ENCODE measurements at regions not wholly inside any gene's neighbourhood (a gene's known extent, or its start where the extent isn't known, plus 50 kb on each side); places are given as distances from the start of the nearest gene placed in this dataset.

- no peak overlapping the region for H3K4me3 ChIP-seq (ENCODE audit: insufficient read depth, low read depth, low read length, poor library complexity, severe bottlenecking)
- no peak for DNase-seq
- H3K9me3 ChIP-seq (ENCODE audit: control insufficient read depth, low read length) = no peaks in the 10 kb centered on the region
- H3K27ac ChIP-seq (ENCODE audit: insufficient read depth, low read length, poor library complexity, severe bottlenecking) = no peak overlapping the region
- H3K4me1 ChIP-seq (ENCODE audit: control insufficient read depth, insufficient read depth, low read length, poor library complexity, severe bottlenecking) = no peaks in the 10 kb centered on the region
- no peaks in the 10 kb centered on the region for H3K36me3 ChIP-seq (ENCODE audit: control insufficient read depth, insufficient read depth, low read length)
- no peaks in the 10 kb centered on the region for H3K27me3 ChIP-seq (replicated peaks; ENCODE audit: control insufficient read depth, insufficient read depth, low read length, poor library complexity, severe bottlenecking)
Observed at GRCh38 chr12:98325003-98325402, 190.4 kb upstream of the TMPO start.

GRCh38 chr12:98328467-98328866, 186.9 kb upstream of the TMPO start:
- H3K36me3 ChIP-seq (ENCODE audit: control insufficient read depth, insufficient read depth, low read length) = no peaks in the 10 kb centered on the region
- H3K27ac ChIP-seq (ENCODE audit: insufficient read depth, low read length, poor library complexity, severe bottlenecking) = no peak overlapping the region
- no peak overlapping the region for H3K4me3 ChIP-seq (ENCODE audit: insufficient read depth, low read depth, low read length, poor library complexity, severe bottlenecking)
- H3K27me3 ChIP-seq (replicated peaks; ENCODE audit: control insufficient read depth, insufficient read depth, low read length, poor library complexity, severe bottlenecking) = no peaks in the 10 kb centered on the region
- no peaks in the 10 kb centered on the region for H3K9me3 ChIP-seq (ENCODE audit: control insufficient read depth, low read length)
- H3K4me1 ChIP-seq (ENCODE audit: control insufficient read depth, insufficient read depth, low read length, poor library complexity, severe bottlenecking) = no peaks in the 10 kb centered on the region
- DNase-seq = no peak

- no peaks in the 10 kb centered on the region for H3K9me3 ChIP-seq (ENCODE audit: control insufficient read depth, low read length)
- no peak overlapping the region for H3K27ac ChIP-seq (ENCODE audit: insufficient read depth, low read length, poor library complexity, severe bottlenecking)
- no peaks in the 10 kb centered on the region for H3K4me1 ChIP-seq (ENCODE audit: control insufficient read depth, insufficient read depth, low read length, poor library complexity, severe bottlenecking)
- H3K36me3 ChIP-seq (ENCODE audit: control insufficient read depth, insufficient read depth, low read length) = no peaks in the 10 kb centered on the region
- no peak for DNase-seq
- H3K4me3 ChIP-seq (ENCODE audit: insufficient read depth, low read depth, low read length, poor library complexity, severe bottlenecking) = no peak overlapping the region
- H3K27me3 ChIP-seq (replicated peaks; ENCODE audit: control insufficient read depth, insufficient read depth, low read length, poor library complexity, severe bottlenecking) = no peaks in the 10 kb centered on the region
Observed at GRCh38 chr12:98329589-98329988, 185.8 kb upstream of the TMPO start.

- no peaks in the 10 kb centered on the region for H3K4me1 ChIP-seq (ENCODE audit: control insufficient read depth, insufficient read depth, low read length, poor library complexity, severe bottlenecking)
- DNase-seq = no peak
- no peaks in the 10 kb centered on the region for H3K27me3 ChIP-seq (replicated peaks; ENCODE audit: control insufficient read depth, insufficient read depth, low read length, poor library complexity, severe bottlenecking)
- no peaks in the 10 kb centered on the region for H3K36me3 ChIP-seq (ENCODE audit: control insufficient read depth, insufficient read depth, low read length)
- no peaks in the 10 kb centered on the region for H3K9me3 ChIP-seq (ENCODE audit: control insufficient read depth, low read length)
- H3K4me3 ChIP-seq (ENCODE audit: insufficient read depth, low read depth, low read length, poor library complexity, severe bottlenecking) = no peak overlapping the region
- no peak overlapping the region for H3K27ac ChIP-seq (ENCODE audit: insufficient read depth, low read length, poor library complexity, severe bottlenecking)
Observed at GRCh38 chr12:98332642-98333041, 182.7 kb upstream of the TMPO start.

GRCh38 chr12:98334768-98335167, 180.6 kb upstream of the TMPO start:
- DNase-seq = no peak
- H3K4me3 ChIP-seq (ENCODE audit: insufficient read depth, low read depth, low read length, poor library complexity, severe bottlenecking) = no peak overlapping the region
- H3K9me3 ChIP-seq (ENCODE audit: control insufficient read depth, low read length) = no peaks in the 10 kb centered on the region
- H3K27ac ChIP-seq (ENCODE audit: insufficient read depth, low read length, poor library complexity, severe bottlenecking) = no peak overlapping the region
- H3K36me3 ChIP-seq (ENCODE audit: control insufficient read depth, insufficient read depth, low read length) = no peaks in the 10 kb centered on the region
- no peaks in the 10 kb centered on the region for H3K4me1 ChIP-seq (ENCODE audit: control insufficient read depth, insufficient read depth, low read length, poor library complexity, severe bottlenecking)
- H3K27me3 ChIP-seq (replicated peaks; ENCODE audit: control insufficient read depth, insufficient read depth, low read length, poor library complexity, severe bottlenecking) = no peaks in the 10 kb centered on the region

GRCh38 chr12:98341026-98341425, 174.4 kb upstream of the TMPO start:
- no peak overlapping the region for H3K4me3 ChIP-seq (ENCODE audit: insufficient read depth, low read depth, low read length, poor library complexity, severe bottlenecking)
- no peaks in the 10 kb centered on the region for H3K9me3 ChIP-seq (ENCODE audit: control insufficient read depth, low read length)
- H3K36me3 ChIP-seq (ENCODE audit: control insufficient read depth, insufficient read depth, low read length) = no peaks in the 10 kb centered on the region
- no peaks in the 10 kb centered on the region for H3K27me3 ChIP-seq (replicated peaks; ENCODE audit: control insufficient read depth, insufficient read depth, low read length, poor library complexity, severe bottlenecking)
- no peaks in the 10 kb centered on the region for H3K4me1 ChIP-seq (ENCODE audit: control insufficient read depth, insufficient read depth, low read length, poor library complexity, severe bottlenecking)
- no peak for DNase-seq
- H3K27ac ChIP-seq (ENCODE audit: insufficient read depth, low read length, poor library complexity, severe bottlenecking) = no peak overlapping the region

- Histone ChIP-seq H3K27me3 (replicated peaks; ENCODE audit: control insufficient read depth, insufficient read depth, low read length, poor library complexity, severe bottlenecking) (no peaks in the 10 kb centered on the region), H3K4me1 (ENCODE audit: control insufficient read depth, insufficient read depth, low read length, poor library complexity, severe bottlenecking) (no peaks in the 10 kb centered on the region), H3K9me3 (ENCODE audit: control insufficient read depth, low read length) (no peaks in the 10 kb centered on the region), H3K36me3 (ENCODE audit: control insufficient read depth, insufficient read depth, low read length) (no peaks in the 10 kb centered on the region), H3K27ac (ENCODE audit: insufficient read depth, low read length, poor library complexity, severe bottlenecking) (no peak overlapping the region), H3K4me3 (ENCODE audit: insufficient read depth, low read depth, low read length, poor library complexity, severe bottlenecking) (no peak overlapping the region)
- DNase-seq = no peak
Observed at GRCh38 chr12:98341732-98342131, 173.7 kb upstream of the TMPO start.

GRCh38 chr12:98343002-98343567, 172.3 kb upstream of the TMPO start:
- H3K27me3 ChIP-seq (replicated peaks; ENCODE audit: control insufficient read depth, insufficient read depth, low read length, poor library complexity, severe bottlenecking) = no peaks in the 10 kb centered on the region
- no peak for DNase-seq
- no peaks in the 10 kb centered on the region for H3K36me3 ChIP-seq (ENCODE audit: control insufficient read depth, insufficient read depth, low read length)
- H3K27ac ChIP-seq (ENCODE audit: insufficient read depth, low read length, poor library complexity, severe bottlenecking) = no peak overlapping the region
- H3K4me1 ChIP-seq (ENCODE audit: control insufficient read depth, insufficient read depth, low read length, poor library complexity, severe bottlenecking) = no peaks in the 10 kb centered on the region
- no peak overlapping the region for H3K4me3 ChIP-seq (ENCODE audit: insufficient read depth, low read depth, low read length, poor library complexity, severe bottlenecking)
- H3K9me3 ChIP-seq (ENCODE audit: control insufficient read depth, low read length) = no peaks in the 10 kb centered on the region

- no peaks in the 10 kb centered on the region for H3K36me3 ChIP-seq (ENCODE audit: control insufficient read depth, insufficient read depth, low read length)
- no peak for DNase-seq
- H3K9me3 ChIP-seq (ENCODE audit: control insufficient read depth, low read length) = no peaks in the 10 kb centered on the region
- no peak overlapping the region for H3K4me3 ChIP-seq (ENCODE audit: insufficient read depth, low read depth, low read length, poor library complexity, severe bottlenecking)
- no peaks in the 10 kb centered on the region for H3K27me3 ChIP-seq (replicated peaks; ENCODE audit: control insufficient read depth, insufficient read depth, low read length, poor library complexity, severe bottlenecking)
- H3K4me1 ChIP-seq (ENCODE audit: control insufficient read depth, insufficient read depth, low read length, poor library complexity, severe bottlenecking) = no peaks in the 10 kb centered on the region
- H3K27ac ChIP-seq (ENCODE audit: insufficient read depth, low read length, poor library complexity, severe bottlenecking) = no peak overlapping the region
Observed at GRCh38 chr12:98344046-98344930, 171.1 kb upstream of the TMPO start.

GRCh38 chr12:98345308-98345876, 170.0 kb upstream of the TMPO start:
- no peaks in the 10 kb centered on the region for H3K4me1 ChIP-seq (ENCODE audit: control insufficient read depth, insufficient read depth, low read length, poor library complexity, severe bottlenecking)
- DNase-seq = no peak
- H3K36me3 ChIP-seq (ENCODE audit: control insufficient read depth, insufficient read depth, low read length) = no peaks in the 10 kb centered on the region
- H3K4me3 ChIP-seq (ENCODE audit: insufficient read depth, low read depth, low read length, poor library complexity, severe bottlenecking) = no peak overlapping the region
- no peaks in the 10 kb centered on the region for H3K9me3 ChIP-seq (ENCODE audit: control insufficient read depth, low read length)
- H3K27ac ChIP-seq (ENCODE audit: insufficient read depth, low read length, poor library complexity, severe bottlenecking) = no peak overlapping the region
- H3K27me3 ChIP-seq (replicated peaks; ENCODE audit: control insufficient read depth, insufficient read depth, low read length, poor library complexity, severe bottlenecking) = no peaks in the 10 kb centered on the region

Data from effector memory CD4-positive, alpha-beta T cell (primary cell).